ENCODE measurements at regions not wholly inside any gene's neighbourhood (a gene's known extent, or its start where the extent isn't known, plus 50 kb on each side); places are given as distances from the start of the nearest gene placed in this dataset.

GRCh38 chr3:168266335-168266734, 170.6 kb upstream of the GOLIM4 start:
- in situ Hi-C loops (cut with MboI; ENCODE audit: low sequenced_read_pairs): no loop called here
- Histone ChIP-seq H3K9me3 (ENCODE audit: control insufficient read depth, insufficient read depth, low read length) (no peaks in the 10 kb centered on the region), H3K18ac (ENCODE audit: low read depth, low read length) (no peak overlapping the region), H3K4me2 (ENCODE audit: low read depth, low read length) (no peak overlapping the region), H3K4me3 (ENCODE audit: insufficient read depth, low read depth, low read length) (no peak overlapping the region), H2BK20ac (ENCODE audit: low read depth, low read length) (no peak overlapping the region), H2AFZ (replicated peaks; ENCODE audit: low read length, poor library complexity) (no peak overlapping the region), H3K23ac (ENCODE audit: low read depth, low read length) (no peak overlapping the region), H2BK15ac (ENCODE audit: low read depth, low read length) (no peak overlapping the region), H3K79me1 (ENCODE audit: low read depth in 1 of 2, low read length in 2 of 2) (no peaks in the 10 kb centered on the region), H2BK5ac (ENCODE audit: low read depth, low read length, poor library complexity, severe bottlenecking) (no peak overlapping the region), H4K5ac (ENCODE audit: low read depth, low read length) (no peak overlapping the region), H4K8ac (ENCODE audit: low read depth in 2 of 2, low read length in 2 of 2) (no peak overlapping the region), H3K56ac (ENCODE audit: extremely low read depth, insufficient read depth, low read length) (no peak overlapping the region), H2AK5ac (ENCODE audit: low read depth, low read length) (no peak overlapping the region), H3K9ac (ENCODE audit: low read depth, low read length) (no peak overlapping the region), H3K4me1 (ENCODE audit: control insufficient read depth, insufficient read depth, low read length) (no peaks in the 10 kb centered on the region), H4K91ac (ENCODE audit: insufficient read depth, low read depth, low read length) (no peak overlapping the region), H4K20me1 (ENCODE audit: insufficient read depth, low read length) (no peaks in the 10 kb centered on the region), H3K14ac (replicated peaks; ENCODE audit: low read depth, low read length) (no peak overlapping the region), H3K27ac (ENCODE audit: insufficient read depth, low read length) (no peak overlapping the region), H3K36me3 (ENCODE audit: control insufficient read depth, insufficient read depth, low read length) (no peaks in the 10 kb centered on the region), H3K27me3 (ENCODE audit: control insufficient read depth, insufficient read depth, low read length) (no peaks in the 10 kb centered on the region), H3K4ac (ENCODE audit: low read depth, low read length) (no peak overlapping the region), H2AK9ac (replicated peaks; ENCODE audit: low read depth, low read length, poor library complexity) (no peak overlapping the region), H3K9me1 (ENCODE audit: insufficient read depth, low read length) (no peaks in the 10 kb centered on the region), H2BK120ac (ENCODE audit: low read depth, low read length) (no peak overlapping the region)
- BruUV-seq (replicated peaks): no TSS peak
- dilution Hi-C loops (cut with HindIII; ENCODE audit: low sequenced_read_pairs, unreplicated experiment): no loop called here
- no peak for TF ChIP-seq USF2 (IDR thresholded peaks at IDR 0.05; ENCODE audit: low read depth, low read length)
- TF ChIP-seq RCOR1 (IDR thresholded peaks at IDR 0.05; ENCODE audit: insufficient replicate concordance, low read length): no peak
- TF ChIP-seq MAFK (IDR thresholded peaks at IDR 0.05; ENCODE audit: low read depth, low read length): no peak
- no peak for TF ChIP-seq RFX5 (IDR thresholded peaks at IDR 0.05; ENCODE audit: low read depth, low read length)
- TF ChIP-seq SMC3 (IDR thresholded peaks at IDR 0.05; ENCODE audit: low read depth, low read length): no peak
- no peak for TF ChIP-seq MAZ (IDR thresholded peaks at IDR 0.05; ENCODE audit: borderline replicate concordance, low read depth, low read length)
- TF ChIP-seq RAD21 (IDR thresholded peaks at IDR 0.05; ENCODE audit: low read length): no peak
- TF ChIP-seq BHLHE40 (IDR thresholded peaks at IDR 0.05; ENCODE audit: low read depth, low read length): no peak
- no peak for TF ChIP-seq POLR2A (IDR thresholded peaks at IDR 0.05; ENCODE audit: low read depth, low read length)
- TF ChIP-seq ELK1 (IDR thresholded peaks at IDR 0.05; ENCODE audit: borderline replicate concordance, low read depth, low read length): no peak
- TF ChIP-seq MXI1 (IDR thresholded peaks at IDR 0.05; ENCODE audit: borderline replicate concordance, low read depth, low read length): no peak
- TF ChIP-seq CEBPB (IDR thresholded peaks at IDR 0.05; ENCODE audit: low read depth, low read length): no peak
- TF ChIP-seq NFE2L2 (IDR thresholded peaks at IDR 0.05; ENCODE audit: low read depth, low read length): no peak
- ChIA-PET POLR2A (ENCODE audit: unreplicated experiment) (no interaction called here), CTCF (no interaction called here)
- ATAC-seq (ENCODE audit: low read depth) (no peak), DNase-seq (no peak)
- intact Hi-C loops (cut with micrococcal nuclease): no loop called here
- WGBS, 2 experiments (ENCODE audit: extremely low coverage in 2 of 2, insufficient read length in 1 of 2): no CpG with 5 or more reads among the region's 7 CpGs
